ENCODE measurements at regions not wholly inside any gene's neighbourhood (a gene's known extent, or its start where the extent isn't known, plus 50 kb on each side); places are given as distances from the start of the nearest gene placed in this dataset.

DNA sequence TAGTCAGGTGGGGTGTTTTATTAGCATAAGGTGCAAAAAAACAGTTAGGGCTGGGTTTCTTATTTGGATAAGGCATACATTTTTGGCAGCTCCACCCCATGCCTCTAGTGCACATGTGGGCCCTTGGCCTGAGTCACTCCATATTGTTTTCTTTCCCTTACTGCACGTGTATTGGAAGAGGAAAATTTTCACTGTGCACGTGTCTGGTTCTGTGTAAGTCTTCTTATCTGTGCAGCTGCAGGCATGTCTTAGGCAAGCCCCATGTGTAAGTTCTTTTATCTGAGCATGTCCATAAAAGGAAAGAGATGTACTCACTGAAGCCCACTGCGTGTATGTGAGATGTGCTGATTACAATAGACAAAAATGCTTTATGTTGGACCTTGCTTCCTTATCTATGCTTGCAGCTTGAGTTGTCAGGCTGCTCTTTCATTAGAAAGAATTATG, 540.3 kb upstream of the IGFBP3 start:
- no peaks in the 10 kb centered on the region for H3K4me1 ChIP-seq (ENCODE audit: control insufficient read depth, insufficient read depth, low read length)
- H4K20me1 ChIP-seq (ENCODE audit: control insufficient read depth, insufficient read depth), result no peaks in the 10 kb centered on the region
- DNase-seq (ENCODE audit: low read depth, low spot score) (no peak), ATAC-seq (no peak), FAIRE-seq (no peak)
- no peaks in the 10 kb centered on the region for H3K9me3 ChIP-seq (replicated peaks; ENCODE audit: control insufficient read depth, insufficient read depth, low read length)
- no peak overlapping the region for H3K4me3 ChIP-seq
- intact Hi-C loops (cut with micrococcal nuclease; ENCODE audit: unreplicated experiment) (no loop called here), in situ Hi-C loops (cut with MboI) (no loop called here)
- H3K36me3 ChIP-seq (ENCODE audit: control insufficient read depth in 2 of 2, insufficient read depth in 2 of 2, low read length in 1 of 2), result no peaks in the 10 kb centered on the region
- no peaks in the 10 kb centered on the region for H3K27me3 ChIP-seq (replicated peaks in 1 of 2; ENCODE audit: control insufficient read depth in 2 of 2, insufficient read depth in 2 of 2, low read length in 1 of 2)
- ChIA-PET CTCF (no interaction called here), SMC1A (ENCODE audit: uncharacterized antibody, unreplicated experiment) (no interaction called here), POLR2A (interaction anchor here (0.6 kb wide), 1 partner anchor 544 kb away, joined by 3 read pairs; no protein-coding TSS in a partner anchor), RAD21 (ENCODE audit: unreplicated experiment) (no interaction called here)
- H3K79me2 ChIP-seq (ENCODE audit: control insufficient read depth, insufficient read depth, low read length), result no peaks in the 10 kb centered on the region
- 19% methylated on average over 3 of the region's 3 CpGs for WGBS (ENCODE audit: insufficient coverage, insufficient replicate concordance, low lambda C conversion rate, missing lambda C conversion rate)
- no peak overlapping the region for H3K27ac ChIP-seq (ENCODE audit: control insufficient read depth, insufficient read depth)
- no peak overlapping the region for H3K4me2 ChIP-seq (ENCODE audit: control insufficient read depth, insufficient read depth)
- H2AFZ ChIP-seq (ENCODE audit: control insufficient read depth, low read depth, low read length), result no peak overlapping the region
- no TSS peak for BruUV-seq (replicated peaks)
- H3K9ac ChIP-seq (ENCODE audit: control insufficient read depth, insufficient read depth, low read length), result no peak overlapping the region
- TF ChIP-seq NR2F1 (conservative IDR thresholded peaks at IDR 0.05) (no peak), EED (IDR thresholded peaks at IDR 0.05; ENCODE audit: low read depth) (no peak), BHLHE40 (IDR thresholded peaks at IDR 0.05; ENCODE audit: borderline replicate concordance in 1 of 2, low read depth in 2 of 2, low read length in 1 of 2) (no peak), CBX3 (IDR thresholded peaks at IDR 0.05; ENCODE audit: borderline replicate concordance, low read depth) (no peak), CHD2 (IDR thresholded peaks at IDR 0.05; ENCODE audit: borderline replicate concordance, low read depth, low read length) (no peak)
- TF ChIP-seq, protein P1, sequence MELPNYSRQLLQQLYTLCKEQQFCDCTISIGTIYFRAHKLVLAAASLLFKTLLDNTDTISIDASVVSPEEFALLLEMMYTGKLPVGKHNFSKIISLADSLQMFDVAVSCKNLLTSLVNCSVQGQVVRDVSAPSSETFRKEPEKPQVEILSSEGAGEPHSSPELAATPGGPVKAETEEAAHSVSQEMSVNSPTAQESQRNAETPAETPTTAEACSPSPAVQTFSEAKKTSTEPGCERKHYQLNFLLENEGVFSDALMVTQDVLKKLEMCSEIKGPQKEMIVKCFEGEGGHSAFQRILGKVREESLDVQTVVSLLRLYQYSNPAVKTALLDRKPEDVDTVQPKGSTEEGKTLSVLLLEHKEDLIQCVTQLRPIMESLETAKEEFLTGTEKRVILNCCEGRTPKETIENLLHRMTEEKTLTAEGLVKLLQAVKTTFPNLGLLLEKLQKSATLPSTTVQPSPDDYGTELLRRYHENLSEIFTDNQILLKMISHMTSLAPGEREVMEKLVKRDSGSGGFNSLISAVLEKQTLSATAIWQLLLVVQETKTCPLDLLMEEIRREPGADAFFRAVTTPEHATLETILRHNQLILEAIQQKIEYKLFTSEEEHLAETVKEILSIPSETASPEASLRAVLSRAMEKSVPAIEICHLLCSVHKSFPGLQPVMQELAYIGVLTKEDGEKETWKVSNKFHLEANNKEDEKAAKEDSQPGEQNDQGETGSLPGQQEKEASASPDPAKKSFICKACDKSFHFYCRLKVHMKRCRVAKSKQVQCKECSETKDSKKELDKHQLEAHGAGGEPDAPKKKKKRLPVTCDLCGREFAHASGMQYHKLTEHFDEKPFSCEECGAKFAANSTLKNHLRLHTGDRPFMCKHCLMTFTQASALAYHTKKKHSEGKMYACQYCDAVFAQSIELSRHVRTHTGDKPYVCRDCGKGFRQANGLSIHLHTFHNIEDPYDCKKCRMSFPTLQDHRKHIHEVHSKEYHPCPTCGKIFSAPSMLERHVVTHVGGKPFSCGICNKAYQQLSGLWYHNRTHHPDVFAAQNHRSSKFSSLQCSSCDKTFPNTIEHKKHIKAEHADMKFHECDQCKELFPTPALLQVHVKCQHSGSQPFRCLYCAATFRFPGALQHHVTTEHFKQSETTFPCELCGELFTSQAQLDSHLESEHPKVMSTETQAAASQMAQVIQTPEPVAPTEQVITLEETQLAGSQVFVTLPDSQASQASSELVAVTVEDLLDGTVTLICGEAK (IDR thresholded peaks at IDR 0.05; ENCODE audit: borderline replicate concordance), result no peak
- TF ChIP-seq, protein P2, sequence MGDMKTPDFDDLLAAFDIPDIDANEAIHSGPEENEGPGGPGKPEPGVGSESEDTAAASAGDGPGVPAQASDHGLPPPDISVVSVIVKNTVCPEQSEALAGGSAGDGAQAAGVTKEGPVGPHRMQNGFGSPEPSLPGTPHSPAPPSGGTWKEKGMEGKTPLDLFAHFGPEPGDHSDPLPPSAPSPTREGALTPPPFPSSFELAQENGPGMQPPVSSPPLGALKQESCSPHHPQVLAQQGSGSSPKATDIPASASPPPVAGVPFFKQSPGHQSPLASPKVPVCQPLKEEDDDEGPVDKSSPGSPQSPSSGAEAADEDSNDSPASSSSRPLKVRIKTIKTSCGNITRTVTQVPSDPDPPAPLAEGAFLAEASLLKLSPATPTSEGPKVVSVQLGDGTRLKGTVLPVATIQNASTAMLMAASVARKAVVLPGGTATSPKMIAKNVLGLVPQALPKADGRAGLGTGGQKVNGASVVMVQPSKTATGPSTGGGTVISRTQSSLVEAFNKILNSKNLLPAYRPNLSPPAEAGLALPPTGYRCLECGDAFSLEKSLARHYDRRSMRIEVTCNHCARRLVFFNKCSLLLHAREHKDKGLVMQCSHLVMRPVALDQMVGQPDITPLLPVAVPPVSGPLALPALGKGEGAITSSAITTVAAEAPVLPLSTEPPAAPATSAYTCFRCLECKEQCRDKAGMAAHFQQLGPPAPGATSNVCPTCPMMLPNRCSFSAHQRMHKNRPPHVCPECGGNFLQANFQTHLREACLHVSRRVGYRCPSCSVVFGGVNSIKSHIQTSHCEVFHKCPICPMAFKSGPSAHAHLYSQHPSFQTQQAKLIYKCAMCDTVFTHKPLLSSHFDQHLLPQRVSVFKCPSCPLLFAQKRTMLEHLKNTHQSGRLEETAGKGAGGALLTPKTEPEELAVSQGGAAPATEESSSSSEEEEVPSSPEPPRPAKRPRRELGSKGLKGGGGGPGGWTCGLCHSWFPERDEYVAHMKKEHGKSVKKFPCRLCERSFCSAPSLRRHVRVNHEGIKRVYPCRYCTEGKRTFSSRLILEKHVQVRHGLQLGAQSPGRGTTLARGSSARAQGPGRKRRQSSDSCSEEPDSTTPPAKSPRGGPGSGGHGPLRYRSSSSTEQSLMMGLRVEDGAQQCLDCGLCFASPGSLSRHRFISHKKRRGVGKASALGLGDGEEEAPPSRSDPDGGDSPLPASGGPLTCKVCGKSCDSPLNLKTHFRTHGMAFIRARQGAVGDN (IDR thresholded peaks at IDR 0.05), result no peak
- TF ChIP-seq, protein P3, sequence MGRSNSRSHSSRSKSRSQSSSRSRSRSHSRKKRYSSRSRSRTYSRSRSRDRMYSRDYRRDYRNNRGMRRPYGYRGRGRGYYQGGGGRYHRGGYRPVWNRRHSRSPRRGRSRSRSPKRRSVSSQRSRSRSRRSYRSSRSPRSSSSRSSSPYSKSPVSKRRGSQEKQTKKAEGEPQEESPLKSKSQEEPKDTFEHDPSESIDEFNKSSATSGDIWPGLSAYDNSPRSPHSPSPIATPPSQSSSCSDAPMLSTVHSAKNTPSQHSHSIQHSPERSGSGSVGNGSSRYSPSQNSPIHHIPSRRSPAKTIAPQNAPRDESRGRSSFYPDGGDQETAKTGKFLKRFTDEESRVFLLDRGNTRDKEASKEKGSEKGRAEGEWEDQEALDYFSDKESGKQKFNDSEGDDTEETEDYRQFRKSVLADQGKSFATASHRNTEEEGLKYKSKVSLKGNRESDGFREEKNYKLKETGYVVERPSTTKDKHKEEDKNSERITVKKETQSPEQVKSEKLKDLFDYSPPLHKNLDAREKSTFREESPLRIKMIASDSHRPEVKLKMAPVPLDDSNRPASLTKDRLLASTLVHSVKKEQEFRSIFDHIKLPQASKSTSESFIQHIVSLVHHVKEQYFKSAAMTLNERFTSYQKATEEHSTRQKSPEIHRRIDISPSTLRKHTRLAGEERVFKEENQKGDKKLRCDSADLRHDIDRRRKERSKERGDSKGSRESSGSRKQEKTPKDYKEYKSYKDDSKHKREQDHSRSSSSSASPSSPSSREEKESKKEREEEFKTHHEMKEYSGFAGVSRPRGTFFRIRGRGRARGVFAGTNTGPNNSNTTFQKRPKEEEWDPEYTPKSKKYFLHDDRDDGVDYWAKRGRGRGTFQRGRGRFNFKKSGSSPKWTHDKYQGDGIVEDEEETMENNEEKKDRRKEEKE (IDR thresholded peaks at IDR 0.05), result no peak
- TF ChIP-seq, protein P4, sequence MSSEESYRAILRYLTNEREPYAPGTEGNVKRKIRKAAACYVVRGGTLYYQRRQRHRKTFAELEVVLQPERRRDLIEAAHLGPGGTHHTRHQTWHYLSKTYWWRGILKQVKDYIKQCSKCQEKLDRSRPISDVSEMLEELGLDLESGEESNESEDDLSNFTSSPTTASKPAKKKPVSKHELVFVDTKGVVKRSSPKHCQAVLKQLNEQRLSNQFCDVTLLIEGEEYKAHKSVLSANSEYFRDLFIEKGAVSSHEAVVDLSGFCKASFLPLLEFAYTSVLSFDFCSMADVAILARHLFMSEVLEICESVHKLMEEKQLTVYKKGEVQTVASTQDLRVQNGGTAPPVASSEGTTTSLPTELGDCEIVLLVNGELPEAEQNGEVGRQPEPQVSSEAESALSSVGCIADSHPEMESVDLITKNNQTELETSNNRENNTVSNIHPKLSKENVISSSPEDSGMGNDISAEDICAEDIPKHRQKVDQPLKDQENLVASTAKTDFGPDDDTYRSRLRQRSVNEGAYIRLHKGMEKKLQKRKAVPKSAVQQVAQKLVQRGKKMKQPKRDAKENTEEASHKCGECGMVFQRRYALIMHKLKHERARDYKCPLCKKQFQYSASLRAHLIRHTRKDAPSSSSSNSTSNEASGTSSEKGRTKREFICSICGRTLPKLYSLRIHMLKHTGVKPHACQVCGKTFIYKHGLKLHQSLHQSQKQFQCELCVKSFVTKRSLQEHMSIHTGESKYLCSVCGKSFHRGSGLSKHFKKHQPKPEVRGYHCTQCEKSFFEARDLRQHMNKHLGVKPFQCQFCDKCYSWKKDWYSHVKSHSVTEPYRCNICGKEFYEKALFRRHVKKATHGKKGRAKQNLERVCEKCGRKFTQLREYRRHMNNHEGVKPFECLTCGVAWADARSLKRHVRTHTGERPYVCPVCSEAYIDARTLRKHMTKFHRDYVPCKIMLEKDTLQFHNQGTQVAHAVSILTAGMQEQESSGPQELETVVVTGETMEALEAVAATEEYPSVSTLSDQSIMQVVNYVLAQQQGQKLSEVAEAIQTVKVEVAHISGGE (CRISPR knock-in tag; IDR thresholded peaks at IDR 0.05), result no peak
